ENCODE measurements at regions not wholly inside any gene's neighbourhood (a gene's known extent, or its start where the extent isn't known, plus 50 kb on each side); places are given as distances from the start of the nearest gene placed in this dataset.

- Histone ChIP-seq H3K9ac (ENCODE audit: insufficient read depth in 1 of 2, low read length in 2 of 2) (no peak overlapping the region), H3K27me3 (ENCODE audit: control insufficient read depth in 3 of 3, insufficient read depth in 3 of 3, low read length in 2 of 3) (no peaks in the 10 kb centered on the region), H3K9me3 (ENCODE audit: control insufficient read depth in 4 of 4, insufficient read depth in 3 of 4, low read length in 3 of 4) (no peaks in the 10 kb centered on the region), H3K36me3 (ENCODE audit: control insufficient read depth in 4 of 4, insufficient read depth in 4 of 4, low read length in 4 of 4) (no peaks in the 10 kb centered on the region), H3K27ac (ENCODE audit: low read depth in 1 of 2, low read length in 1 of 2) (no peak overlapping the region), H3K4me1 (ENCODE audit: control insufficient read depth in 5 of 5, insufficient read depth in 5 of 5, low read length in 5 of 5) (peaks cover 0 to 9% (median 4%) of the 10 kb centered on the region in 5 donors), H3K4me3 (no peak overlapping the region)
- ATAC-seq (ENCODE audit: insufficient read depth, low FRiP score) (no peak), DNase-seq (peak in 1 of 3 donors; percentile 1)
- TF ChIP-seq CTCF (IDR thresholded peaks at IDR 0.05; ENCODE audit: control extremely low read depth, extremely low read depth) = no peak
- 63 to 65% methylated on average over 4 of the region's 4 CpGs for WGBS, 2 donors
These were observed 168.0 kb upstream of the SMAD3 start for GRCh38 chr15:66897416-66897815.

DNA sequence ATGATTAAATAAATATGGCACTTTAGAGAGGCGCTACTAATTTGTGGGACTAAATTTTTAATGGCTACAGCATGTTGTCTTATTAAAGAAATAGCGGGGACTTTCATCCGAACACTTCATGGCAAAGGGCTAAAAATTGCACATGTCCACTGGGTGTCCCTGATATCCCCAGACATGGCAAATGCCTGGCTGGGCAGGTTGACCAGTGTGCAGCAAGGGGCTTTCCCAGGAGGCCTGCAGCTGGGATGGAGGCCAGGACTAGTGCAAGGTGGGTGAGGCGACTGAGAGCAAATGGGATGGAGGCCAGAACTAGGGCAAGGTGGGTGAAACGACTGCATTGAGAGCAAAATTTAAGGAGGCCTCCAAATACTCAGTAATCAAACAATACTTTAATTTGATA lies 167.4 kb upstream of the SMAD3 start:
- Histone ChIP-seq H3K9me3 (ENCODE audit: control insufficient read depth in 4 of 4, insufficient read depth in 3 of 4, low read length in 3 of 4) (no peaks in the 10 kb centered on the region), H3K27ac (ENCODE audit: low read depth in 1 of 2, low read length in 1 of 2) (no peak overlapping the region), H3K4me1 (ENCODE audit: control insufficient read depth in 5 of 5, insufficient read depth in 5 of 5, low read length in 5 of 5) (peaks cover 0 to 4% (median 0%) of the 10 kb centered on the region in 5 donors), H3K36me3 (ENCODE audit: control insufficient read depth in 4 of 4, insufficient read depth in 4 of 4, low read length in 4 of 4) (no peaks in the 10 kb centered on the region), H3K9ac (ENCODE audit: insufficient read depth in 1 of 2, low read length in 2 of 2) (no peak overlapping the region), H3K27me3 (ENCODE audit: control insufficient read depth in 3 of 3, insufficient read depth in 3 of 3, low read length in 2 of 3) (no peaks in the 10 kb centered on the region), H3K4me3 (no peak overlapping the region)
- DNase-seq (no peak), ATAC-seq (ENCODE audit: insufficient read depth, low FRiP score) (no peak)
- 83 to 90% methylated on average over 5 of the region's 5 CpGs for WGBS, 2 donors
- TF ChIP-seq CTCF (IDR thresholded peaks at IDR 0.05; ENCODE audit: control extremely low read depth, extremely low read depth) = no peak

GRCh38 chr15:66898656-66899386 lies 166.6 kb upstream of the SMAD3 start:
- ATAC-seq (ENCODE audit: insufficient read depth, low FRiP score) (no peak), DNase-seq (peak in 1 of 3 donors; percentile 10)
- H3K4me3 ChIP-seq = no peak overlapping the region
- H3K9ac ChIP-seq (ENCODE audit: insufficient read depth in 1 of 2, low read length in 2 of 2) = no peak overlapping the region
- no peak for TF ChIP-seq CTCF (IDR thresholded peaks at IDR 0.05; ENCODE audit: control extremely low read depth, extremely low read depth)
- no peak overlapping the region for H3K27ac ChIP-seq (ENCODE audit: low read depth in 1 of 2, low read length in 1 of 2)
- H3K4me1 ChIP-seq (ENCODE audit: control insufficient read depth in 5 of 5, insufficient read depth in 5 of 5, low read length in 5 of 5) = peaks cover 0 to 3% (median 0%) of the 10 kb centered on the region in 5 donors
- H3K9me3 ChIP-seq (ENCODE audit: control insufficient read depth in 4 of 4, insufficient read depth in 3 of 4, low read length in 3 of 4) = no peaks in the 10 kb centered on the region
- WGBS, 2 donors = 91% methylated on average over 5 of the region's 5 CpGs
- no peaks in the 10 kb centered on the region for H3K27me3 ChIP-seq (ENCODE audit: control insufficient read depth in 3 of 3, insufficient read depth in 3 of 3, low read length in 2 of 3)
- no peaks in the 10 kb centered on the region for H3K36me3 ChIP-seq (ENCODE audit: control insufficient read depth in 4 of 4, insufficient read depth in 4 of 4, low read length in 4 of 4)
